ENCODE measurements at regions not wholly inside any gene's neighbourhood (a gene's known extent, or its start where the extent isn't known, plus 50 kb on each side); places are given as distances from the start of the nearest gene placed in this dataset.

GRCh38 chr1:178036090-178036489 lies 57.8 kb upstream of the RASAL2 start:
- TF ChIP-seq CTCF (IDR thresholded peaks at IDR 0.05; ENCODE audit: low read length) (no peak), EZH2 (IDR thresholded peaks at IDR 0.05; ENCODE audit: borderline replicate concordance, low read length) (no peak)

Measured in OCI-LY1 (cell line).